Amygdala (tissue), 56 donors: ENCODE measurements at regions not wholly inside any gene's neighbourhood (a gene's known extent, or its start where the extent isn't known, plus 50 kb on each side); places are given as distances from the start of the nearest gene placed in this dataset.
A peak's percentile ranks its signal among the peaks of the same experiment; 100 is the strongest.

ENCODE experiments used
- DNase-seq, 56 donors: peaks; one replicate each; lab custom pipeline; 2025; lab: John Stamatoyannopoulos, UW

DNA sequence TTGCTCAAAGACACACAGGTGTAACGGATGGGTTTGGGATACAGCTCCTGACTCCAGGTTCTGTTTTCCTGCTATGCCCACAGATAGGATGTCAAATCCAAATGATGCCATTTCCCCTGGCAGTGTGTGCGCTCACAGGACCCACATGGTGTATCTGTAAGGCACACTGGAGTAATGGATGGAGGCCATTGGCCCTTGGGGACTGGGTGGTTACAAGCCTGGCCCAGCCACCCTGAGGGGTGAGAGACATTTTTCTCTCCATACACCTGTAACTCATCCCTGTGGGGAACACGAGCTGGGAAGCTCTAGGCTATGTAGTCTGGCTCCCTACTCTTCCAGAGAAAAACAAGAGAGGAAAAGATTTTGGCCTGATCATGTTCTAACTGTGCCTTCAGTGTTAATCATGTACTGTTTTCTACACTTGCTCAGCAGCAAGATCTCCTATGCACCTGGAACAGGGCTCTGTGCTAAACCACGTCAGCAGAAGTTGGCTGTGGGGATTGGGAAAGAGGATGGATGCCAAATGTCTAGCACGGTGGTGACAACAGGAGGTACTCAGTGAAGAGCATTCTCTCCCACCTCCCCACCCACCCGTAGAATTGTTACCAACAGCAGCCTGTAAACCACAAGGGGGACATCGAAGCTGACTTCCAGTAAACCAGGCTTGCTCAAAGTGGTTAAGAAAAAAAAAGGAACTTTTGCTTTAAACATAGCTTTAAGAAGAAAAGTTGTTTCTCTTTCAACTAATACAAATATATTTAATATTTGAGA, 237.0 kb downstream of the LACC1 start:
- peak in 2 of 56 donors; percentile 6 to 16 for DNase-seq

DNA sequence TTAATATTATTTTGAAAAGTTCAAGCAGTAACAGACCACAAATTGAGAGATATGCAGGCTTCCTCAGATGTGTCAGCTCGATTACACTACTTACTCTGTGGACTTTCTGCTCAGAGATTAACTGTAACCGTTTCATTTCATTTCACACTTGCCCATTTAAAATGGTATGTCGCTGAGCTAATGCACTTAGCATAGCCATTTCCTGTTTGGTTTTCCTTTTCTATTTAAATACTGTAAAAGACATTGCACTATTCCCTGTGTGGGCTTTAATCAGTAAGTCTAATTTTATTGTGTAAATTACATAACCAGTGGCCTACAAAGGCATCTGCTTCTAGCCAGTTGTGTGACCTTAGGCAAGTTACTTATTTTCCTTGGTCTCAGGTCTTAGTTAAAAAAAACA, 237.6 kb downstream of the LACC1 start:
- no peak for DNase-seq

DNA sequence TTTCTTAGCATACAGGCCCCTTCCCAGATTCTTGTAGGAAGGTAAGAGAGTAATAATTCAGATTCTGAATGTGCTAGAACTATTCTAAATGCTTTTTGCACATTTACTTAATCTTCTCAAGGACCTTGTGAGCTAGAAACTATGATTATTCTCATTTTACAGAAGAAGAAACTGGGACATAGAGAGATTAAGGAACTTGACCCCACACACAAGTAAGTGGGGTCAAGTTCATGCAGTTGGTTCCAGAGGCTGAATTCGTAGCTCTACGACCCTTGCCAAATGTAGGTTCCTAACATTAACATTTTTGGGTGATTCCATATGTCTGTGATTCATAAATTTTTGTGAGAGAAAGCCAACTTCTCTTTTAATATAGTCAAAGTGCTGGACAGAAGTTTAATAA, 238.1 kb downstream of the LACC1 start:
- no peak for DNase-seq

DNA sequence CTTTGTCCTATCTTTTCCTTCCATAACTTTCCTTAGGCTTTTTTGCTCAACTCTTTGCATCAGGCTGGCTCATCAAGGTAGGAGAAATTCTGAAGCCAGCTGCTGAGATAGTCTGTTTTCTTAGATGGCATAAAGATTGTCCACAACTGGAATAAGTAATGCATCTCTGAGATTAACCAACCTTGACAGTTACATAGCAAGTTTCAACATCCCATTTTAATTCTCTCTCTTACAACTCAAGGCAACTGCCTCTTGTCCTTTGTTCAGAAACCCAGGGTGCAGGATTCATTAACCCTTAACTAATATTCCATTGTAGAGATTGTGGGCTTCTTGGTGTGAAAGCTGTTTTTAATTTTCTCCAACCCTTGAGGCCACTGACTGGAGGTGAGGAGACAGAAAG, 239.2 kb downstream of the LACC1 start:
- DNase-seq: no peak

DNA sequence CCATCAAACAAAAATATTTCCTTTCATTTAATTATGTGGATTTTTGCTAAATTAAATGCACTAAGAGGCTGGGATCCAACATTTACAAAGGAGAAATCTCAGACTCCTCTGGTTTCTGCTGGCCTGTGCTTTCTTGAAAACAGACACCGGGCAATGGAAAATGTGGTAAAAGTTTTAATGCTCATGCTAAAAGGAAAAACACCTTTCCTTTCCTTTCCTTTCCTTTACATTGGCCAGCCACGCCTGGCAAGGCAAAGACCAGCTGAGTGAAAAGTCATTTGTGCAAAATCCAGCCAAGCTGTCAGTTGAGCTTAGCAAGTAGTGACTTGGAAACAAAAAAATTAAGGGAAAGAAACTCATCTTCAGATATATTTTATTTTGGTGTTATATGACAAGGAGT, 240.3 kb downstream of the LACC1 start:
- no peak for DNase-seq

DNA sequence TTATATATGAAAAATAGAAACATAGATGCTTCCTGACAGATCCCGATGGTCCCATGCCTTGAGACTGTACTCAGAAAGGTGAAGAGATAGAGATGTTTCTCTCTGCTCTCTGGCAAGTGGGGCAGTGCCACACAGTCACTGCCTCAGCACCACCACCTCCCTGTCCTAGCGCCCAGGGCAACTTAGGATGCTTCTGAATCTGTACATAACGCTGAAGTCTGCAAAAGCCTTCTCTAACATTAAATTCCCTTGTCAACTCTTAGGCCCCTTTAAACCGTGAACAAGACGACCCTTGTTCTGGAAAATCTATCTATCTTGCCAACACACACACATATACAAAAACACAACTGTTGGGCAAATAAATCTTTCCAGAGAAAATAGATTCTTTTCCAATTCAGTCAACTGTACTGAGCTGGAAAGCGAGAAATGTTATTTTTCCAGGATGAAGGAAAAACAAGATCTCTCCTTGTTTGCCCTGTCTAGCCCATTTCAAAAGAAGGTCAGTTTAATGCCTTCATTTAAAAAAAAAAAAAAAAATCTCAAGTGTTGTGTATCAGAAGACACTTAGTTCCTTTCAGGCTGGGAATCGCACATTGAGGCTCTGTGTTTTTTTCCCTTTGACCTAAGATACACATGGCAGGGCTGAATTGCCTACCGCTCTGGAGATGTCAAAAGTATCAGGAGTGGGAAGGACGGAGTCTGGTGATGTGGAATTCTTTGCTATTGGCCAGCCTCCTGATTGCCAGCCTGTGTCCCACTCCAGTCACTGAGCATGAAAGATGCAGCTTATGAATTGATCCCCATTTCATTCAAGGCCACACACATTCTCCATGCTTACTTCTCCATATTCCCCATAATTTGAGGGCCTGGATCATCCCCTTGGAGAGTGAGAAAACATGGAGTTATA, 241.4 kb downstream of the LACC1 start:
- DNase-seq: peak in 3 of 56 donors; percentile 6 to 11 (median 9)

DNA sequence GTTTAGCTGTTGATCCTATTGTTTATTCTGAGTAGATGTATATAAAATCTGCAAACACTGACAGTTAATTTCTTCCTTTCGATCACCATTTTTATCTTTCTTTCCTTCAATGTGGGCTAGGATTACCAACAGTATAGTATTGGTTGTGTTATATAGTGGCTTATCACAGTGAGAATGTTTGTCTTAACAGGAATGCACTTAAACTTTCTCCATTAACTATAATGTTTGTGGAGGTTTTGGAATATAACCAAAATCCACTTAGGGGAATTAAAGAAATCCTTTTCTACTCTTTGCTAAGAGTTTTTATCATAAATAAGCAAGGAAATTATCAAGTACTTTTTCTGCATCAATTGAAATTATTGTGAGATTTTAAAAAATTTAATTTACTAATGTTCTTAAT, 244.6 kb downstream of the LACC1 start:
- no peak for DNase-seq

DNA sequence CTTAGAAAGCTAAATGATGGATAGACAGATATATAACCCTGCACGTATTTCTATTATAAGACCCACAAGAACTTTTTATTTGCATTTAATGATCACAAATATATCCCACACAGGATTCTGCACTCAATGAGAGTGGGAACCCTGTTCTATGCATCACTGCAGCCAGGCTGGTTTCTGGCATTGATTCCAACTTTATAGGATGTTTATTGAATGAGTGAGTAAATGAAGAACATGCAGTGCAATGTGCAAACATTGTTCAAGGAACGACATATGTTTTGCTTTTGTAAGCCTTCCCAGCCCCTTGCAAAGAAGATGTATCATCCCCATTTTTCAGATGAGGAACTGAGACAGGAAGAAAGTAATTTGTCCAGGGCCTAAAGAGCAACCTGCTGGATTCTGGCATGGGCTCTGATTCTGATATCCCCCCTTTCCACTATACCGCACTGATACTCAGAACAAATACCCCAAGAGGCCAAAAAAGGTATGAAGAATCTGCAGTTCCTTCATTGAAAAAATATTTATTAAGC, 246.3 kb downstream of the LACC1 start:
- DNase-seq: no peak

DNA sequence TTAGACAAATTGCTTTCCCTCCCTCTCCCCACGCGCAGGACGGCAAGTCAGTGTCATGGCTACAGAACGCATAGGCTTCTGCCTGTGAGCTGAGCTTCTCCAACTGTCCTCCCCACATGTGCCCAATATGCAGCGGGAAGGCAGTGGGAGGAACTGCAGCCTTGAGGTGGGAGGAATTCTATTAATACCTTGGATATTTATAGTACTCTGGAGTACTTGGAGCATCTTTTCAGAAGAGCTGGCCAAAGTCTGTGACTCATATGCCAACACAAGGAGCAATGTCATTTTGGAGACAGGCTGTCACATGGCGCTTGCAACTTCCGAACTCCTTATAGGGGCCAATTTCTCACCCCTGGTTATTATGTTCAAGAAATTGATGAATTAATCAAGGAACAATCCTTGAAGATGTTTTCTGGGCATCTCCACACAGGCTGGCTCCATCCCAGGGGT, 245.0 kb upstream of the SERP2 start:
- DNase-seq: peak in 18 of 56 donors; percentile 4 to 73 (median 32)

DNA sequence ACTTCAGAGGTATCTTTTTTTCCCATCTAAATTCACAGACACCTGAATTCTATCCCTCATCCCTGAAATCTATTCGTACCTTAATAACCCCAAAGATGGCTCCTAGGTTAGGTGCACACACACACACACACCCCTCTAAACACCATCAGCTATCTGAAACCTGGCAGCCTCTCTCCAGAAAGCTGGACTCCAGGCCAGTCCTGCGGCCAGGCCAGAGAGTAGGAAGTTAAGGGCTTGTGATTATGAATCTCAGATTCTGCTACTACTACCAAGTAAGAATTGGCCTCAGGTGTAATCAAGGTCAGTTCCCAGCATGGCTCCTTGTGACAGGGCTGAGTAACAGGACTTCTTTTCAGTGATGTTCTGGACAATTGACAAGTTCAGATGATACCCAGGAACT, 244.2 kb upstream of the SERP2 start:
- DNase-seq: no peak

DNA sequence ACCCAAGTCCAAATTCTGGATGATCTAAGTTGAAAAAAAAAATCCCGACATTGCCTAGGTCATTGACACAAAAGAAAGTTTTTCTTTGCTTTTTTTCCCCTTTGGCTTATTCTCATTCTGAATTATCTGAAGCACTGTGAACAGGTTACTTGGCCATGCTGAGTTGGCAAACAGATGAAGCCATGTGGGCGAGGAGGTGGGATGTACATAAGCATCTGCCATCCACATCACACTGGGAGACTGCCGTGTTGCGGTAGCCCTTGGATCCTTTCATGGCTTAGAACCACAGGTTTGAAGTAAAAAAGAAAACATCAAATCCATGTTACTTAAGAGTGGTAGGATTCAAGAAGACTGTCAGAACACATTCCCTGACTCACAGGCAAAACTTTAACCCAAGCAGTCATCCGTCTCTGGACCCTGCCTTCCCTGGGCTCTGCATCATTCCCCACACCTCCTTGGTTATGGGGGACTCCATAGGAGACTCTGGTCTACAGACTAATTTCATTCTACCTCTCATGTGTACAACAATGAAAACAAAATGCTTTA, 242.5 kb upstream of the SERP2 start:
- no peak for DNase-seq

DNA sequence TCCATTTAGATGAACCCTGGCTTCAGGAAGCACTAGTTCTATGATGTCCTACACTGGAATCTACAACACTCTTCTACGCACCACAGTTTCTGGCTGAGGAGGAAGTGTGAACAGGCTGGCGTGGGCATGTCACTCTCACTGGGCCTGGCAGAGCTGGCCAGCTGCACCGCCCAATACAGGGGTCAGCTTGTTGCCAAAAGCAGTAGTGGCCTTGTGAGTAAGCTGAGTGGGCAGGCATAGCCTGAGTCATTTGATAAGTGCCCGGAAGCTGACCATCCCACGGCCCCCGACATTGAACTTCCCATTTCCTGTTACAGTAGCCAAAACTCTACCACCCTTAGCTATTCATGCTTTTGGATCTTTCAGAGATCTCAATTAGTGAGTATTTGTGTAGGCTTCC, 240.9 kb upstream of the SERP2 start:
- DNase-seq: peak in 15 of 56 donors; percentile 16 to 61 (median 26)

DNA sequence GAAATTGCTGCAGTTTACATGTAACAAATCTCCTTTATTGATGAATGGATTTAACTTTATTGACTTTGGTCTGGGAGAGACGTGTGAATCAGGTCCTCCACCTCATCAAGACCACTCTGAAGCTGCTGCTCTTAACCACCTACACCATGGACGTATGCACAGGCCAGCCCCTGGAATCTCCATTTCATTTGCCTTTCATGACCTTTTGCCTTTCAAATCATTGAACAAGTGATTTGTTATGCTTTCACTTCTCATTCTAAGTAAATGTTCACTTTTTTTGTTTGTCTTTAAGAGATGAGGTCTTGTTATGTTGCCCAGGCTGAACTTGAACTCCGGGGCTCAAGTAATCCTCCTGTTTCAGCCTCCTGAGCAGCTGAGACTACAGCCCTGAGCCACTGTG, 240.0 kb upstream of the SERP2 start:
- DNase-seq: no peak

DNA sequence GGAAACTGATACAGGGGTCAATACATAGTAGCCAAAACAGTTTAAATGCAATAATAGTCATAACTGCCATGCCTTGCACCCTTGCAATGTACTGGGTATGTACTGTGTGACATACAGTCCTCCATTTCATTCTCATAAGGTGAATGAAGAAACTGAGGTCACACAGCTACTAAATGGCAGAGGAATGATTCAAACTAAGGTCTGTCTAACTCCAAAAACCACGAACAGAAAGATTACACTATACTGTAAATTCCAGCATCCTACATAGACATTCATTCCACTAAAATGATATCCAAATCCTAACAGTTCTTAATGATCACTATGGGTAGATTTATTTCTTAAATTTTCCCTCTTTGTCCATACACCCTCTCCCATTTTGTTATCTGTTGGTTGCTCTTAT, 238.1 kb upstream of the SERP2 start:
- DNase-seq: no peak

DNA sequence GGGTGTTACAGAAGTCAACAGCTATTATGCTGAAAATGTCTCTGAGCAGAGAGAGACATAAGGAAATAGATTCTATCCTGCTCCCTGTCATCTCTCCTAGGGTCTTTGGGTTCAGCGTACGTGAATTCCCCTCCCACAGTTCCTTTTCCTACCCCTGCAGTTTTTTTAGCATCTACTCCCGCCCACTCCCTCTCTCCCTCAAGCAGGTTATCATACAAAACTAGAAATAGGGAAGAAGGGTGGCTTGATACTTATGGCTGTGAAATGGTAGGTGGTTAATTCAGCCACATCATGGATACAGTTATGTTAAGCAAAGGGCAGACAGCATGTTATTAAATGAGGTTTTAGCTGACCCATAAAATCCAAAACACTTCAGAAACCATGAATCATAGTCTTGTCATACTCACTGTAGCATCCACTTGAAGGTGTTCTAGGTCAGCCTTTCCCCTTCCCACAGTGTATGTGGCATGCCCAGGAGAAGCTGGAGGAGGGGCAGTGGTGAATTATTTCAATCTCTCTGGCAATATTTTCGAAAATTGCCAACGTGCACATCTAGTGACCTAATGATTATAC, 236.8 kb upstream of the SERP2 start:
- no peak for DNase-seq

DNA sequence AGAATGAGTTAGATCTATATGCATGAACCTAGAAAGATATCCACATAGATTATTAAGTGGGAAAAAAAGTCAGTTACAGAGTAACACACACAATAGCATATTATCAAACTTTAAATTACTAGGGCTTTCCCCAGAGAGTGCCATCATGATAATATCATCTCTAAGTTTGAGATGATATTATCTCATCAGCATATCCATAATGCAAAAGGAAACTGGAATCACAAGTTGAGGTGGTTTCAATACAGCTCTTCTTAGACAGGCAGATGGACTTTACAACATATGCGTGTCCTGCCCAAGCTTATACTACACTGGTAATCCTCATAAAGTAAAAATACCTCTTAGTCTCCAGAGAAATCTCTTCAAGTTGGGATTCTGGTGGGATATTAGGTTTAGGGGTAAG, 236.2 kb upstream of the SERP2 start:
- no peak for DNase-seq

DNA sequence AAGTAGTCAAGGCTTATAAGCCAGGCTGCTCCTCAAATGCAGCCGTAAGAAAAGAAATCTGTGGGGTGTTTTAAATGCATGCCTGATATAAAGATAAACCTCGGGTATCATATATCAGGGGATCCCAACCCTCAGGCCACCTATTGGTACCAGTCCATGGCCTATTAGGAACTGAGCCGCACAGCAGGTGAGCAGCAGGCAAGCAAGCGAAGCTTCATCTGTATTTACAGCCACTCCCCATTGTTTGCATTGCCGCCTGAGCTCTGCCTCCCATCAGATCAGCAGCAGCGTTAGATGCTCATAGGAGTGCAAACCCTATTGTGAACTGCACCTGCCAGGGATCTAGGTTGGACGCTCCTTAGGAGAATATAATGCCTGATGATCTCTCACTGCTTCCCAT, 233.5 kb upstream of the SERP2 start:
- no peak for DNase-seq

DNA sequence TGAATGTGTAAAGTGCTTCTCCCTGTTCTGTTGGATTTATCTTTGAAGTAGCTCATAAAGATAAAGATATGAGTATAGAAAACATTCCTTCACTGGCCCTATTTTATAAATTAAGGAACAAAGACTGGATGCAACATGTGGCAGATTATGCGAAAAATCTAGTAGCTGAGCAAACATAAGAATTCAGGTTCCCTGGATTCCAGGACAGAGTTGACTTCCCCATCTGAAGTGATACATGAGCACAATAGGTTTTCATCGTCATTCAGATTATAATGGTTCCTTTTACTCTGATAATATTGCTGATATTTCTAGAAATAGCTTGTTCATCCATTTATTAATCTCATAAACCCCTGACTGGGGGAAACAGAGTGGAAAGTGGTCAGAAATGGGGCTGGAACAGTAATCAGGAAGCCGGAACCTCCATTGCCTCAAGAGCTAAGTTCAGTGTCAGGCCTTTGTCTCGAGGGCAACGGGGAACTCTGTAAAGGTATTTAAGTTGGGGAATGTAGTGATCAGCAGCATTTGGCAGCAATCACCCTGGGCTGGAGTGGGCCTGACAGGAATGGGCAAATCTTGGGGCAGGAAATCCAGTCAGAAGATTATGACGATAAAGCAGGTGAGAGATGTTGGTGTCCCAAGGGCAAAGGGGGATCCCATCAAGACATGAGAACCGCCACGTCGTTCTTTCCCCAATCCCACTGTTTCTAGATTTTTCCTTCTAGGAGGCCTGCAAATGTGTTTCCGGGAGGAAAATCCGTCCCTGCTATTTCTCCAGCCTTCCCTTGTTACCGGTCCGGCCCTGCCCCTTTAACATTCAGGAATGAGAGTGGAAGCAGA, 232.5 kb upstream of the SERP2 start:
- DNase-seq: no peak

DNA sequence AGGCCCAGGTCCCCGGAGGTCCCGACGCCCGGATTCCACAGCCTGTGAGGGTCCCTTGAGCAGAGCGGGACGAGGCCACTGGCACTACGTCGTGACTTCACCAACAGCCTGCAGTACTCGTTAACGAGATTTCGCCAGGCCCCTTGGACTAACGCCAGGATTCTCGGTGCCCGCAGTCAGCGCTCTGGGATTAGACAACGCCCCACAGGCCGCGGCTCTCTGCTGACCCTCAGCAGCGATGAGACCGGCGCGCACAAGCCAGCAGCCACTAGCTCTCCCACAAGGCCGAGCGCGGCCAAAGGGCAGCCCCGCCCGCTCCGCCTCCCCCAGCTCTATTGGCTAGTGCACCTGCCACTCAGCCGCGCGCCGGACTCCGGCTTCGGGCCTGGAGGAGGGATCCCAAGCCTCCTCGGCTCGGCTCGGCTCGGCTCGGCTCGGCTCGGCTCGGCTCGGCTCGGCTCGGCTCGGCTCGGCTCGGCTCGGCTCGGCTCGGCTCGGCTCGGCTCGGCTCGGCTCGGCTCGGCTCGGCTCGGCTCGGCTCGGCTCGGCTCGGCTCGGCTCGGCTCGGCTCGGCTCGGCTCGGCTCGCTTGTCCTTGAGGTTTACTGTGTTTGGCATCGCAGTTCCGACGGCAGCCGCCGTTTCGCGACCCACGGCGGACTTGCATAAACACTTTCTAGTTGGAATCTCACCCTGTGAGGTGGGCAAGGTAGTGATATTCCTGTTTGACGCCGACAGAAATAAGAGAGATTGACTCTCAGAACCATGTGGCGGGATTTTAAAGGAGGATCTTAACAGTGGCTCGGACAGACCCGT, 231.7 kb upstream of the SERP2 start:
- peak; percentile 72 to 99 (median 96) for DNase-seq
